Liver (tissue), 3 donors: ENCODE measurements at regions not wholly inside any gene's neighbourhood (a gene's known extent, or its start where the extent isn't known, plus 50 kb on each side); places are given as distances from the start of the nearest gene placed in this dataset.

ENCODE experiments used
- CTCF ChIP-seq: fragments of 150-350 bp; IDR thresholded peaks from 2 replicates; pipeline ENCODE4 v1.5.1; 2017; ENCODE audit warnings: improper control_type of control experiment, low read depth, low read length; ENCODE audit not compliant: missing input control
- EGR1 ChIP-seq, 2 donors: IDR thresholded peaks; 2 replicates each; pipeline ENCODE4 v1.6.1; 2016 to 2018; ENCODE audit warnings: antibody characterized with exemption in 2 of 2, low read depth in 2 of 2
- FOXA1 ChIP-seq: IDR thresholded peaks from 2 replicates; pipeline ENCODE4 v1.6.1; 2016; ENCODE audit warnings: antibody characterized with exemption
- FOXA2 ChIP-seq: IDR thresholded peaks from 2 replicates; pipeline ENCODE4 v1.6.1; 2016; ENCODE audit warnings: antibody characterized with exemption
- GABPA ChIP-seq, 2 donors: IDR thresholded peaks in 1 of 2; conservative IDR thresholded peaks in 1 of 2; 2 replicates each; pipeline ENCODE4 v1.6.1; 2016; ENCODE audit warnings: antibody characterized with exemption in 2 of 2, mild to moderate bottlenecking in 1 of 2, moderate library complexity in 1 of 2
- JUND ChIP-seq, 2 donors: IDR thresholded peaks; 2 replicates each; pipeline ENCODE4 v1.6.1; 2016; ENCODE audit warnings: antibody characterized with exemption in 2 of 2
- MAX ChIP-seq: IDR thresholded peaks from 2 replicates; pipeline ENCODE4 v1.6.1; 2016; ENCODE audit warnings: antibody characterized with exemption
- NR2F2 ChIP-seq: IDR thresholded peaks from 2 replicates; pipeline ENCODE4 v1.6.1; 2016; ENCODE audit warnings: antibody characterized with exemption
- RAD21 ChIP-seq, 2 donors: IDR thresholded peaks; 2 replicates each; pipeline ENCODE4 v1.6.1; 2016; ENCODE audit warnings: antibody characterized with exemption in 2 of 2, mild to moderate bottlenecking in 2 of 2
- REST ChIP-seq: IDR thresholded peaks from 2 replicates; pipeline ENCODE4 v1.6.1; 2016; ENCODE audit warnings: antibody characterized with exemption, mild to moderate bottlenecking
- RXRA ChIP-seq, 2 donors: IDR thresholded peaks; 2 replicates each; pipeline ENCODE4 v1.6.1; 2017 to 2018; ENCODE audit warnings: antibody characterized with exemption in 2 of 2, mild to moderate bottlenecking in 1 of 2
- SP1 ChIP-seq: IDR thresholded peaks from 2 replicates; pipeline ENCODE4 v1.6.1; 2018; ENCODE audit warnings: antibody characterized with exemption, mild to moderate bottlenecking
- YY1 ChIP-seq: IDR thresholded peaks from 2 replicates; pipeline ENCODE4 v1.6.1; 2016; ENCODE audit warnings: antibody characterized with exemption, mild to moderate bottlenecking
- TF ChIP-seq, protein P1 (sequence below): IDR thresholded peaks from 2 replicates; pipeline ENCODE4 v1.6.1; 2016; ENCODE audit warnings: antibody characterized with exemption
- donor health status: healthy.
- donor health status: healthy.

- TF ChIP-seq FOXA2 (no peak), CTCF (no peak), RXRA (IDR thresholded peaks at IDR 0.05) (no peak), SP1 (no peak), MAX (no peak), REST (no peak), EGR1 (IDR thresholded peaks at IDR 0.05; ENCODE audit: low read depth in 2 of 2) (no peak), RAD21 (IDR thresholded peaks at IDR 0.05) (no peak), GABPA (IDR thresholded peaks at IDR 0.05 in 1 of 2, conservative IDR thresholded peaks at IDR 0.05 in 1 of 2) (no peak), JUND (IDR thresholded peaks at IDR 0.05) (no peak), YY1 (no peak), FOXA1 (no peak), NR2F2 (no peak)
- TF ChIP-seq, protein P1, sequence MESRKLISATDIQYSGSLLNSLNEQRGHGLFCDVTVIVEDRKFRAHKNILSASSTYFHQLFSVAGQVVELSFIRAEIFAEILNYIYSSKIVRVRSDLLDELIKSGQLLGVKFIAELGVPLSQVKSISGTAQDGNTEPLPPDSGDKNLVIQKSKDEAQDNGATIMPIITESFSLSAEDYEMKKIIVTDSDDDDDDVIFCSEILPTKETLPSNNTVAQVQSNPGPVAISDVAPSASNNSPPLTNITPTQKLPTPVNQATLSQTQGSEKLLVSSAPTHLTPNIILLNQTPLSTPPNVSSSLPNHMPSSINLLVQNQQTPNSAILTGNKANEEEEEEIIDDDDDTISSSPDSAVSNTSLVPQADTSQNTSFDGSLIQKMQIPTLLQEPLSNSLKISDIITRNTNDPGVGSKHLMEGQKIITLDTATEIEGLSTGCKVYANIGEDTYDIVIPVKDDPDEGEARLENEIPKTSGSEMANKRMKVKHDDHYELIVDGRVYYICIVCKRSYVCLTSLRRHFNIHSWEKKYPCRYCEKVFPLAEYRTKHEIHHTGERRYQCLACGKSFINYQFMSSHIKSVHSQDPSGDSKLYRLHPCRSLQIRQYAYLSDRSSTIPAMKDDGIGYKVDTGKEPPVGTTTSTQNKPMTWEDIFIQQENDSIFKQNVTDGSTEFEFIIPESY, result no peak
Measured at GRCh38 chr2:217228732-217229131, 368.9 kb upstream of the TNP1 start.
